SK-N-SH treated with all-trans-retinoic acid at 6 μM for 48 hours (cell line): ENCODE measurements at regions not wholly inside any gene's neighbourhood (a gene's known extent, or its start where the extent isn't known, plus 50 kb on each side); places are given as distances from the start of the nearest gene placed in this dataset.

Source experiments
- ATAC-seq: fragments of 200-7000 bp; cut with Tn5 transposase; 3 replicates; pipeline ENCODE4 v1.9.1; 2020; ENCODE audit warnings: mild to moderate bottlenecking, moderate library complexity
- ARNTL ChIP-seq: fragments of 450-650 bp; formaldehyde crosslinking; IDR thresholded peaks from 2 replicates; pipeline ENCODE4 v1.5.0; 2020; ENCODE audit warnings: low read depth, mild to moderate bottlenecking, moderate library complexity, borderline replicate concordance
- BACH2 ChIP-seq: fragments of 250-450 bp; sonication (Bioruptor Pico); IDR thresholded peaks from 2 replicates; pipeline ENCODE4 v1.9.0; 2021; ENCODE audit warnings: mild to moderate bottlenecking, borderline replicate concordance
- CREB5 ChIP-seq: fragments of 250-450 bp; sonication (Bioruptor Pico); IDR thresholded peaks from 2 replicates; pipeline ENCODE4 v1.5.1; 2020; ENCODE audit warnings: low read depth, mild to moderate bottlenecking, moderate library complexity
- CSDC2 ChIP-seq: fragments of 250-450 bp; sonication (Bioruptor Pico); IDR thresholded peaks from 2 replicates; pipeline ENCODE4 v1.5.0; 2020; ENCODE audit warnings: mild to moderate bottlenecking, moderate library complexity
- CSRNP3 ChIP-seq: fragments of 250-450 bp; sonication (Bioruptor Pico); IDR thresholded peaks from 2 replicates; pipeline ENCODE4 v1.5.1; 2021; ENCODE audit warnings: mild to moderate bottlenecking, moderate library complexity
- ESRRG ChIP-seq: fragments of 250-450 bp; sonication (Bioruptor Pico); IDR thresholded peaks from 2 replicates; pipeline ENCODE4 v1.6.1; 2021; ENCODE audit warnings: mild to moderate bottlenecking
- GLIS3 ChIP-seq: fragments of 250-450 bp; sonication (Bioruptor Pico); IDR thresholded peaks from 2 replicates; pipeline ENCODE4 v1.5.0; 2020; ENCODE audit warnings: mild to moderate bottlenecking, moderate library complexity
- ISL1 ChIP-seq: fragments of 250-450 bp; sonication (Bioruptor Pico); IDR thresholded peaks from 2 replicates; pipeline ENCODE4 v2.1.2; 2022; ENCODE audit warnings: mild to moderate bottlenecking, moderate library complexity
- OSR1 ChIP-seq: fragments of 250-450 bp; sonication (Bioruptor Pico); IDR thresholded peaks from 2 replicates; pipeline ENCODE4 v1.8.0; 2022; ENCODE audit warnings: moderate library complexity, mild to moderate bottlenecking, inconsistent platforms
- PATZ1 ChIP-seq: fragments of 250-450 bp; sonication (Bioruptor Pico); IDR thresholded peaks from 2 replicates; pipeline ENCODE4 v1.8.0; 2020; ENCODE audit warnings: mild to moderate bottlenecking, moderate library complexity, borderline replicate concordance
- POU6F1 ChIP-seq: fragments of 250-450 bp; sonication (Bioruptor Pico); IDR thresholded peaks from 2 replicates; pipeline ENCODE4 v1.8.0; 2021; ENCODE audit warnings: low read depth, mild to moderate bottlenecking, moderate library complexity, borderline replicate concordance
- PPARA ChIP-seq: fragments of 250-450 bp; sonication (Bioruptor Pico); IDR thresholded peaks from 2 replicates; pipeline ENCODE4 v1.5.0; 2020; ENCODE audit warnings: mild to moderate bottlenecking, borderline replicate concordance
- SNAI2 ChIP-seq: fragments of 250-450 bp; sonication (Bioruptor Pico); IDR thresholded peaks from 2 replicates; pipeline ENCODE4 v1.5.0; 2020; ENCODE audit warnings: mild to moderate bottlenecking, moderate library complexity
- TCF4 ChIP-seq: fragments of 250-450 bp; sonication (Bioruptor Pico); IDR thresholded peaks from 2 replicates; pipeline ENCODE4 v1.8.0; 2021; ENCODE audit warnings: mild to moderate bottlenecking, moderate library complexity, borderline replicate concordance
- TSHZ2 ChIP-seq: fragments of 250-450 bp; sonication (Bioruptor Pico); IDR thresholded peaks from 2 replicates; pipeline ENCODE4 v1.5.0; 2020; ENCODE audit warnings: mild to moderate bottlenecking, moderate library complexity
- ZC3H10 ChIP-seq: fragments of 250-450 bp; sonication (Bioruptor Pico); IDR thresholded peaks from 2 replicates; pipeline ENCODE4 v1.5.1; 2021; ENCODE audit warnings: mild to moderate bottlenecking, moderate library complexity
- ZFP3 ChIP-seq: fragments of 250-450 bp; sonication (Bioruptor Pico); IDR thresholded peaks from 2 replicates; pipeline ENCODE4 v1.5.0; 2020; ENCODE audit warnings: mild to moderate bottlenecking, moderate library complexity
- ZFP30 ChIP-seq: fragments of 450-650 bp; formaldehyde crosslinking; IDR thresholded peaks from 2 replicates; pipeline ENCODE4 v1.5.0; 2022; ENCODE audit warnings: mild to moderate bottlenecking, moderate library complexity
- ZNF565 ChIP-seq: fragments of 450-650 bp; formaldehyde crosslinking; conservative IDR thresholded peaks from 2 replicates; pipeline ENCODE4 v1.5.0; 2020; ENCODE audit warnings: low read depth, mild to moderate bottlenecking, moderate library complexity
- ZNF70 ChIP-seq: fragments of 450-650 bp; formaldehyde crosslinking; IDR thresholded peaks from 2 replicates; pipeline ENCODE4 v1.5.0; 2020; ENCODE audit warnings: mild to moderate bottlenecking, moderate library complexity
- ZNF8 ChIP-seq: fragments of 450-650 bp; formaldehyde crosslinking; IDR thresholded peaks from 2 replicates; pipeline ENCODE4 v1.5.0; 2020; ENCODE audit warnings: mild to moderate bottlenecking, moderate library complexity

- ATAC-seq = no peak; the same call in 2 of the 3 replicates
- TF ChIP-seq ZNF8 = no peak
- TF ChIP-seq GLIS3 (CRISPR knock-in tag) = no peak
- no peak for TF ChIP-seq BACH2 (CRISPR knock-in tag)
- TF ChIP-seq ARNTL (CRISPR knock-in tag) = no peak
- no peak for TF ChIP-seq OSR1 (CRISPR knock-in tag)
- no peak for TF ChIP-seq ZNF70 (CRISPR knock-in tag)
- TF ChIP-seq PATZ1 (CRISPR knock-in tag) = no peak
- TF ChIP-seq PPARA (CRISPR knock-in tag) = no peak
- TF ChIP-seq TCF4 (CRISPR knock-in tag) = no peak
- no peak for TF ChIP-seq TSHZ2
- no peak for TF ChIP-seq CSDC2 (CRISPR knock-in tag)
- no peak for TF ChIP-seq ZFP3
These were observed 76.6 kb upstream of the ADAMTS16 start for GRCh38 chr5:5063533-5063953.

GRCh38 chr5:5065472-5065871 is 74.7 kb upstream of the ADAMTS16 start:
- ATAC-seq = no peak
- TF ChIP-seq ZFP3 (no peak), POU6F1 (CRISPR knock-in tag) (no peak), ZFP30 (no peak), ZNF565 (CRISPR knock-in tag) (no peak), TCF4 (CRISPR knock-in tag) (no peak), CREB5 (CRISPR knock-in tag) (no peak), SNAI2 (CRISPR knock-in tag) (no peak), ESRRG (CRISPR knock-in tag) (no peak), ZNF70 (CRISPR knock-in tag) (no peak), ZNF8 (no peak), CSRNP3 (CRISPR knock-in tag) (no peak), ZC3H10 (CRISPR knock-in tag) (no peak), ARNTL (CRISPR knock-in tag) (no peak), BACH2 (CRISPR knock-in tag) (no peak), PATZ1 (CRISPR knock-in tag) (no peak), PPARA (CRISPR knock-in tag) (no peak), ISL1 (CRISPR knock-in tag) (no peak)
